Activated T-cell treated with anti-CD3 and anti-CD28 coated beads for 24 hours (primary cell): ENCODE measurements at regions not wholly inside any gene's neighbourhood (a gene's known extent, or its start where the extent isn't known, plus 50 kb on each side); places are given as distances from the start of the nearest gene placed in this dataset.

Experiments
- DNase-seq: peaks from one replicate; pipeline ENCODE4 v3.0.0-alpha.2; 2020; ENCODE audit warnings: low read depth

DNA sequence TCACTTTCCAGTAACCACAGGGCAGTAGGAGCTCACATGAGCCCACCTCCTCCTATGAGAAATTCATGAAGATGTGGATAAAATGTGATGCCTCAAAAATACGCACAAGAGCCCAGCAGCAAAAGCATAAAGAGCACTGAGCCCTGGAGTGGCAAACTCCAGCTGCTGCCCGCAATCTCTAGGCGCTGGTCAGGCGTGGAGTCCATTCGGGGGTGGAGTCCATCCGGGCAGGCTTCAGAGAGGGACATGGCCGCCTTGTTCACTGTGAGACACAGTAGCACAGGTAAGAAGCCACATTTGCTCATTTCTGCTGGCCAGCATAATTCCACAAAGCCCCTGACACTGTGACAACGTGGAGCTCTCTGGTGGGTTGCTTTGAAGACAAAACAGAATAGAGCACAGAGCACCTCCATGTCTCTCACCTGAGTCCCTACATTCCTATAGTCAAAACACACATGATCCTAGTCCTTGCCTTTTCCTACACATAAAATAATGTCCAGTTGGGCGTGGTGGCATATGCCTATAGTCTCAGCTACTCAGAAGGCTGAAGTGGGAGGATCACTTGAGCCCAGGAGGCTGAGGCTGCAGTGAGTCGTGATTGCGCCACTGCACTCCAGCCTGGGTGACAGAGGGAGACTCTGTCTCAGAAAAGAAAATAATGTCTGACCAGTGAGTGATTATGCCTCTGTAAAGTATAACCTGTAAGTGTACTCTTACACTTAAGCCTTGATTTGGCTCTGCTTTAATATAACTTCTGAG is 365.2 kb downstream of the GADD45G start:
- no peak for DNase-seq

DNA sequence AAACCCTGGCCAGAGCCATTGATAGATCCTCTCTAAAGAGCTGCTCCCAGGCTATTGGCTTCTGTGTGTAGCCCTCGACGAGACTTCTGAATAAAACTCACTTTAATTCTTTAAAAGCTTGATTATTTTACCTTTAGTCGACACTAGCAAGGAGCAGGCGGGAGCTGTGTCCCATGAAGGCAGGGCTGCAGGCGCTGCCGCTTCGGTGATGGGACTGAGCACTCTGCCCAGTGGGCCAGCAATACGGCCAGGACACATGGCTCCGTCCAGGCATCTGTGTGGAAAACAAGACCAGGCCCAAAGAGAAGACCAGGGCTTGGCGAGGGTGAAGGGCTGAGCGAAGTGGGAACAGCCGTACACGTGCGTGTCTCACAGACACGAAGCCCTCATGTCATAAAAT is 365.9 kb downstream of the GADD45G start:
- no peak for DNase-seq

DNA sequence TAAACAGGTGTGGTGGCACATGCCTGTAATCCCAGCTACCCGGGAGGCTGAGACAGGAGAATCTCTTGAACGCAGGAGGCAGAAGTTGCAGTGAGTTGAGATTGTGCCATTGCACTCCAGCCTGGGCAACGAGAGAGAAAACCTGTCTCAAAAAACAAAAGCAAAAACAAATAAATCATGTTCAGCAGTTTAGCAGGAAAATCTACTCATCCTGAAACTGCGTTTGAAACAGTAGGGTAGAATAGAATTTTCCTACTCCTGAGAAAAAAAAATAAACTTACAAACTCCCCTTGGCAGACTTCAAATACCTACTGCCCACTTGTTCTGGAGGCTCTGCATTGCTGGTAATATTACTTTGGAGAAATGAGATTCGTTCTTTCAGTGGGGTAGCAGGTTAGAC is 367.7 kb downstream of the GADD45G start:
- DNase-seq: no peak

DNA sequence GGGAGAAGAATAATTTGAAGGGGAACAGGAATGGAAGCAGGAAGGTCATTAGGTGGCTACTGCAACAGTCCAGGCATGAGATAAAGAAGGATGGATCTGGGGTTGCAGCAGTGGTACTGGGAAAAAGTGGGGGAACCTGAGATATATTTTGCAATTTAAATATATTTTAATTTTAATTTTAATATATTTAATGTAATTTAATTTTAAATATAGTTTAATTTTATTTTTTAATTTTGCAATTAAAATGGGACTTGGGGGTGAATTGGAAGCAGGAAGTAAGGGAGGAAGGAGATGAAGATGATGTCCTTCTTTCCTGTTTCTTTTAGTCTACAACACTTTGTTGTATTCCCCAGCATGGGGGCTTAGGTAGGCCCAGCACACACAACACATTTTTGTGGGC is 369.8 kb downstream of the GADD45G start:
- no peak for DNase-seq

DNA sequence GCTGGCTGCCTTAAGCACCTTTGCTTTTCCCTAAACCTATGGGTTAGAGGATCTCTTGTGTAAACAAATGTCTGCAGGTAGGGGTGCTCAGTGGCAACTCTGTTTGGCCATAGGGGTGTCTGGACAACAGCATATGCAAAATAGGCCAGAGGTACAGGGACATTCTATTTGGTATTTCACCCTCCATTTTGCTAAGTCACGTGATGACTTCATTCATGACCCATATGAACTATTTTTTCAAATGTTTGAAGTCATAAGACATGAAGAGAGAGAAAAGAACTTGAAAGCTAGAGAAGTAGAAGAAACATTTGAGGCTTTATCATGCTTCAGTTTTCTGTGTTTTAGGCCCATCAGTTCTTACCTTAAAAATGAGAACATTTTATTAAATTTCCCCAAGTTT is 370.2 kb downstream of the GADD45G start:
- DNase-seq: no peak

DNA sequence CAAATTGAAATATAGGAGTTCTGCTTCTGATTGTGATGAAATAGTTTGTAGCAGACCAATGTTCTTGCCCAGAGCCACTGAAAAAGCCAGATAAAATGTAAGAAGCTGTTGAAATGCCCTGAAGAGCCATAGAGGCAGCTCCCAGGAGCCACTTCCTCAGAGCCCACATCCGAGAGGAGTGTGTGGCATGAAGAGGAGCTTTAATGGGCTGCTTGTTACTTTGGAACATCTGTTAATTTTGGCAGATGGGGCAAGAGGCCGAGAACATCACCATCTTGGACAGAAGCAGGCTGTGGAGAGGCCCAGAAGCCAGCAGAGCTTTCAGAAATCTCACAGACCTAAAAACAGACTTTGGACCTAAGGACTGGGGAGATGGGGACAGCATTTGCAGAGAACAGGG is 370.8 kb downstream of the GADD45G start:
- no peak for DNase-seq

DNA sequence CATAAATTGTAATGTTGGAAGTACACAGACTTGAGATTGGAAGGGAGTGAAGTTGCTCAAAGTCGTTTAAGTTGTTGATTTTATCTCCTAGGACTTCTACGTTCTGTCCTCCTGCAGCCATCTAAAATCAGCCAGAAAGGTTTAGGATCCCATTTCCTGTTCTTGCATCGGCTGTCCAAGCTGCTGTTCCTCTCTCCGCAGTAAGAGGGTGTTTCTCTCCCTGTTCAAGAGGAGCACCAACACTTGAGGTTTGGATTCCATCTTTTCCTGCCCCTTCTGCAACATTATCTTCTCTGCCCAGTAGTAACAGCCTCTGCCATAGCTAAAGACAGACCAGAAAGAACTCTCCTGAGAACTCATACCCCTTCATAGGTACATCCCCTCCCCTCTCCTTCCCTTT is 373.4 kb downstream of the GADD45G start:
- no peak for DNase-seq

DNA sequence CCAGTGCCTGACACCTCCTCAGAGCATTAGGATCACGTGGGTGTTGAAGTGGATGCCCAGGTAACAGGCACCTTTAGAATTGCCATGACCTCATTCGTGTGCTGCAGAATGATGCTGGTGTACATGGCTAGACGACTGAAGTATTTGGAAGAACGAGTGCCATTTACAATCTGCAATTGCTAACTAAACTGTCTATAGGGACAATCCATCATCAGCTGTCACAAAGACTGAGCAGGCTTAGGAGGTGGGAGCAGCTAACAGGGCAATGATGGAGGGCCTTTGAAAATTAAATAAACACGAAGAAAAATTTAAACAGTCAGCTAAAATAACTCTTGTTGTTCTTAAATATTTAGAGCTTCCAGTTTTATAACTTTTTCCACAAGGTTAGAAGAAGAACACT is 375.8 kb downstream of the GADD45G start:
- DNase-seq: no peak

DNA sequence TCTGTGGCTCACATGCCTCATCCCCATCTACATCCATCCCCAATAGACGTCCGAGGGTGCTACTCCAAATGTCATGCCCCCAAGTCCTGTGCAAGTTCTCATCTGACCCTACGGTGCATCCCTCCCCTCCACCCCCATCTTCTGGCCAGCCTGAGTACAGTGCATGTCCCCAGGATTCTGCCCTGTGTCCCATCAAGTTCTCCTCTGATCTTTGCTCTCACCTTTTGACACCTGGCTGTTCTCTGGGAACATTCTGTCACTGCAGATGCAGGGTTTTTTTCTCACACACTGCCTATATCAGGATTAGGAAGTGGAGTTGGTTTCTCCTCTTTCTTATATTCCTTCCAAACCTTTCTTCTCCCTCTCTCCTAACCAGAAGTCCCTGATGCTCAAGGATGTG is 377.2 kb downstream of the GADD45G start:
- DNase-seq: no peak

DNA sequence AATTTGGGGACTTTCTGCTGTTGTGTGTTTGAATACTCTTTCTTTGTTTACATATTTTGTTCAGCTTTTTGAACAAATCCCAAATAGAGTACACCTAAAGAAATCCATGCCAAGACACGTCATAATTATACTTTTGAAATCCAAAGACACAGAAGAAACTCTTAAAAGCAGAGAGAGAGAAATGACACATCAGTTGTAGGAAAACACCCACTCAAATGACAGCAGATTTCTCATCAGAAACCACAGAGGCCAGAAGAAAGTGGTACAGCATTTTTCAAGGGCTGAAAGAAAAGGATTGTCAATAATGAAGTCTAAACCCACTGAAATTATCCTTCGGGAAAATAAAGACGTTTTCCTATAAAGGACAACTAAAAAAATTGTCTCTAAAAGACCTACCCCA is 378.6 kb downstream of the GADD45G start:
- DNase-seq: no peak

DNA sequence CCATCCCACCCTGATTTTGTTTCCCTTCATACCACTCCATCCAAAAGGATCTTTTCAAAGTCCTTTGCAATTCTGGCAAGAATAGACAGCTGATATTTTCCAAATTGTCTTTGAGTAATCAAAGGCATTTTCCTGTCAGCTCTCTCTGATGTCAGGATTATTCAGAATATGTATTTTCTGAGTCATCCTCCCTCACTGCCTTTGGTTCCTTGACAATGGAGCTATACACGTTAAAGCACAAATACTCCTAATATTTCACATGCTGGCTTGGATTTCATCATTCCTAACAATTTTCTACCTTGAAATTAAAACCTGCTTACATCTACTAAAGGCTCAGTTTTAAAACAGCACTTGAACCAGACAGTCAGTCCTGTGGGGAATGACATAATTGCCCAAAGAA is 379.4 kb downstream of the GADD45G start:
- DNase-seq: no peak

DNA sequence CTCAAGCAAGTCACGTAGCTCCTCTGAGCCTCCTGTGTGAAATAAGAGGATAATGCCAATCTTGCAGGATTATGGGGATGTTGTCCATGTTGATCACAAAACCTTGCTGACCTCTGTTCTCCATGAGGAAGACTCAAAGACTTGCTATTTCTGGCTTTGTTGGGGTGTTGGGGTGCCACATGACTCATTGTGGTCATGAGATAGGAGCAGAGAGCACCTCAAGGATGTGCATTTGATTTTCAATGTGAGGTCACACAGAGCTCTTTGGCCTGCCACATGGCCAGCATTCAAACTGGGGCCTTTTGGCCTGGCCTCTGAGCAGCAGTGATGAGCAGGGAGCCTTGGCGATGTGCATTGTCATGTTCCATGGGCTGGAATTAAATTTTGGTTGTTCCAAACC is 380.3 kb downstream of the GADD45G start:
- DNase-seq: no peak

DNA sequence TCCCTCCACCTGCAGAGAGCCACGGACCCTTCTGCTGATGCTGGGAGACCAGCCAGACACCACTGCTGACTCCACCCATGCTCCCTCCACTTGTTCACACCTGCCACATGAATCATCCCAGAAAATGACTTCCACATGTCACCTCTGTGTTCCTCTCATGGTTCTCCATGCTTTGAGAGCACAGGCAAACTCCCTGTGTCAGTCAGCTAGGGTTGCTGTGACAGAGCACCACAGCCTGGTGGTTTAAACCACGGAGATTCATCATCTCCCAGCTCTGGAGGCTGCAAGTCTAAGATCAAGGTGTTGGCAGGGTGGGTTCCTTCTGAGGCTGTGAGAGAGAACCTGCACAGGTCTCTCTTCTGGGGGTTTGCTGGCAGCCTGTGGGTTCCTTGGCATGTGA is 381.4 kb downstream of the GADD45G start:
- peak; percentile 14 for DNase-seq

DNA sequence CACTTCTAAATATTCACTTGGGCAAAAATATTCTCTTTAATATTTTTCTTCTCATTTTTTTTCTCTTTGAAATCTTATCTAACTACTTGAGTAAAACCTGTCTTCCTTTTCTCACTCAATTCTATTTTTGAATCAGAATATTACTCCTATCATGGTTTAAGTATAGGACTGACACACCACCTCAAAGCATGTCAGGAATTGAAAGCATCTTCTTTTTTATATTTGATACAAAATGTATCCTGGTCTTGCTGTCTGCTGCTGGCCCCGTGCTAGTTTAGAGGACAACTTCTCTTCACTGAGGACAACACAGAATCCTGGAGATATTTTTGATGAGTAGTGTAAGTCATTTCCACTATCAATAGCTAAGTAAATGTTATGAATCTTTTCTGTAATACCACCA is 383.6 kb downstream of the GADD45G start:
- DNase-seq: no peak

DNA sequence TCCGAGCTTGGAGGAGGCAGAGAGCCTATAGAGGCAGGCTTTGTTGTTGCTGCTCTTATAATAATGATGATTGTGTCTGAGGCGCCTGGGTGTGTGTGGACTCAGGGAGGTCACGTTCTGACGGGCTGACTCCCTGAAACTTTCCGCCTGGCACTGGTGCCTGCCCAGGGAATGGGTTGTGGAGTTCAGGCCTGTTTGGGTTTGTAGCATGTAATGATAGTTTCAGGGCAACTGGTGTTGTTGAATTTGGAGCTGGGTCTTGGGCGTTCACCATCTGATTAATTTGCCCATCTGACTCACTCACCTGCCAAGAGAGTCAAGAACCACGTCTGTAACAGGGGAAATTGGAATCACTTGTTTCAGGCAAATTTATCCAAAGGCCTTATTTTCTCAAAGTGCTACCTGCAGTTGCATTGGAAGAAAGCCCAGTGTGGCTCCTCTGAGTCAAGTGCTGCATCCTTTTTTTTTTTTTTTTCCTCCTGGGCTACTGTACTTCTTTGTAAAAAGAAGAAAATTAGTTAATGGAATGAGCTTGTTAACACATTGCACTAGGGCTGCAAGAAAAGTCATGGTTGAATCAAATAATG is 386.5 kb downstream of the GADD45G start:
- no peak for DNase-seq

DNA sequence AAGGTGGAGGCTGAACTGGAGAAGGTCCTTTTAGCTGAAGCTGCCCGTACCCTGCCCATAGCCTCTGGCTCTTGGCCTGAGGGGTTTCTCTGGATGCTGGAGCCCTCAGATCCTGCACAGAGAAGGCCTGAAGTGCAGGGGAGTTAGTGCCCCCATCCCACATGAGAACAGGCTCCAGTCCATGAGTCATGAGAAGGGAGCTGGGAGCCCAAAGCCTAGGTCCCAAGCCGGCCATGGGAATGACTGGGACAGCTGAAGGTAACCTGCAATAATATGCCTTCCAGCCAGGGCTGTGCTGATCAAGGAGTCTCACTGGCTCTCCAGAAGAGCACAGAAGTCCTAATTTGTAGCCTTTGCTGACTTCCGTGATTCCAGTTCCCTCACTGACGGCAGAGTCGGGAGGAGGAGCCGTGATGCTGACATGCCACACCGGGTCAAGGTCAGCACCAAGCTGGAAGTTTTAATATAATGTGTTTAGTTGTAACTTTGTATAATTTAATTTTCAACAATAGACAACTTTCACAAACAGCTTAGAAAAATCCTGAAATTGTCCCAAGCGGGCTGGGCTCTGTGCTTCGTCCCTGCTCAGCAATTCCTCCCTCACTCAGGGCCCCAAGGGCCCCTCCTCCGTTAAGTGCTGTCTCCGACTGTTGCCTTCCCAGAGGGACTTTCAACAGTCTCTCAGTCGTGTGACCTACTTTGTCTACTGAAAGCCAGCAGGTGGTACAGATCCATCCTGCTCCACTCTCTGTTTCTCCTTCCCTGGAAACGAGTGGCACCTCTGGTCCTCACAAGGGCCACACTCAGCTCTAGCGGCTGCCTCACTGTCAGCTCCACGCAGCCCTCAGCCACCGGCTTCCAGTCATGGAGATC is 387.8 kb downstream of the GADD45G start:
- no peak for DNase-seq

DNA sequence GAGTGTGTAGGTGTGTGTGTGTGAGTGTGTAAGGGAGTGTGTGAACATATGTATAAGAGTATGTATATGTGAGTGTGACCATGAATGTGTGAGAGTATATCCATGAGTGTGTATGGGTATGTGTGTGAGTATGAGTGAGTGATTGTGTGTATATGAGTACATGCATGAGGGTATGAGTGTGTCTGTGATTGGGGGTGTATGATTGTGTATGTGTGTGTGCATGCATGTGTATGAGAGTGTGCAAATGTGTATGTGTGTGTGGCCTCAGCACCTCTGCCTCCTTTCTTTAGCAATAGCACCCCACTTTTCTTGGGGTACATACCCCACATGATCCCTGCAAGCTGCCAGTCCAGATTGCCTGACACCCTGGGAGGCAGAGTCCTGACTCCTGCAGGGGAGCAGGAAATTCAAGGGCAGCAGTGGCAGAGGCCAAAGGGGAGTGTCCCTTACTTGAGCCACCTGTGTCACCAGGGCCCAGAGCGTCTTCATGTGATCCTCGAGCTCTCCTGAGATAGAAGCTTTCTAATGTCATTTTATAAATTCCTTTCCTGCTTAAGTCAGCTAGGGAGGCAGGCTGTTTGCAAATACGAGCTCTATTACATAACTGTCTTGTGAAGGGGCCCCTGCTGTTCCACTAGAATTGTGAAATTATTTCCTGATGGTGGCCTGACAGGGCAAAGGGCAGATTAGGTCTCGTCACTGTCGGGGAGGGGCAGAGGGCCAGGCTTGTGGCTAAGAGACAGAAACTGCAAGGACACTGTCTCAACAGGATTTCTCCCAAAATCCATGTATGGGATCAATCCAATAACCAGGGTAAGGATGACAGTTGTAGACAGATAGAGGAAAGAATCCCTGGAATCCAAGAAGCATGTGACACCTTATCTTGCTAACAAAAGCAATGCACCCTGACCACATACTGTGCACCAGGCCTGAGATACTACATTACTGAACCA is 389.1 kb downstream of the GADD45G start:
- DNase-seq: no peak

DNA sequence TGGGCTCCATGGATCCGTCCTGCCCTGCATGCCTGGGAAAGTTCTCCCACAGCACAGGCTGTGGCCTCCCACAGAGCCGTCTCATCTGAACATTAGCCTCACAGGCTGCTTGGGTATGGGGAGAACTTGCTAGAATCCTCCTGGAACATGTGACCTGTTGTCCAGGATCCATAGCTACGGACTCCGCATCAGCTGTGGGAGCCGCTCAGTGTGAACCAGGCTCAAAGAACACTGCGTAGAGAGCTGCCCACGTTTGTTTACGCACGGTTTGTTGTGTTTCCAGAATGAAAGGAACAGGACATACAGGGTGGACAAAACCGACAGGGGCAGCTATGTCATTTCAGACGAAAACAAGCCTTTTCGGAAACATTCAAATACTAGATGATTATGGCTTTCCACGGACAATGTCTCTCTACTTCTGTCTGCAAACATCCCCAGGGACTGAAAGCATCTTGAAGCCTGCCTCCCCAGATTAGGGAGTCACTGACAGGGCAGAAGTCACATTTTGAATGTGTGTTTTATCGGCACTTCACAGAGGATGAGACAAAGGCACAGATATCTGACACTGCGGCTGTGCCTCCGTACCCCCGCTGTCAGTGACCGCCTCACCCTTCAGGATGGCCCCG is 390.3 kb downstream of the GADD45G start:
- DNase-seq: no peak

DNA sequence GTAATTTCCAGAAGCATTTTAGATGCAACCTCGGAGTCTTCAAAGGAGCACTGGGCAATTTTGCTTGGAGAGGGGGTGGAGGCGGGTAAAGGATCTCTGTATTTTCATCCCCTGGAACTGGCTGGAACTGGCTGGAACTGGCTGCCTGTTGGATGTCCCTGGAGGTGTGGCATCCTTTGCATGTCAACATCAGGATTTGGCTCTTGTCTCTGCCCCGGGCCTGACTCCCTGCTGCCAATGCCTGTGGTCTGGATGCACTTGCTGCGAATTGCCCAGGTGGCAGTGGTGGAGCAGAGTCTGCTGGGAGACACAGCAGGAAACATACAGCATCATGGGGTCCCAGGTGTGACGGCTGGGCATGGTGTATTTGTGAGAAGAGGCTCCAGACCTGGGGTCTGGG is 391.3 kb downstream of the GADD45G start:
- no peak for DNase-seq

DNA sequence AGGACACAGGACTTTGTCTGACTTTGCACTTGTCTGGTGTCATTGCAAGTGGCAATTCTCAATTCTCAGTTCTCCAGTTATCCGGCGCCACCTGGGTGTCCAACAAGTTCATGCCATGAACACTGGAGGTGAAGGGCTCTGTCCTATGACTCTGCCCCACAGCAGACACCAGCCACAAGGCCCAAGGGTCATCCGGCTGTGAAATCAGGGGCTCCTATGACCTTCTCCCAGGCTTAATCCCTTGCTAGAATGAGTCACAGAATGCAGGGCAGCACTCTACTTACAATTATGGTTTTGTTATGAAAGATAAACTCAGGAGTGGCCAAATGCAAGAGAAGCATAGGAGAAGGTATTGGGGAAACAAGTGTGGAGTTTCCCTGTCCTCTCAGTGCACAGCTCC is 392.0 kb downstream of the GADD45G start:
- no peak for DNase-seq

DNA sequence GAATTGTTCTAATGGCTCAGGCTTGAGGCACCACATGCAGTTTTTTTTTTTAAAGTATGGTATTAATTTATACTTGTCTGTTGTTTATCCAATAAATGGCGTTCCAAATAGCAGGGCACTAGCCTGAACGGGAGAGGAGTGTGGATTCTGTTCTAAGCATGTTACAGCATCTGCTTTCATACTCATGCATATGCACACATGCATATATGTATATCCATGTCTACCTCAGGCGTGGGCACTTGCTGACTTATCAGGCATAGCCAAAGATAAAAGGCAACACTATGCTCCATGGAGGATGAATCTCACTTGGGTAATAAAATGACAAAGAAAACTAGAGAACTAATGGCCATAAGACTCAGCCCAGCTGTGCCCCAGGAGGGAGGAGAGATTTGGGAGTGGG is 393.8 kb downstream of the GADD45G start:
- no peak for DNase-seq

DNA sequence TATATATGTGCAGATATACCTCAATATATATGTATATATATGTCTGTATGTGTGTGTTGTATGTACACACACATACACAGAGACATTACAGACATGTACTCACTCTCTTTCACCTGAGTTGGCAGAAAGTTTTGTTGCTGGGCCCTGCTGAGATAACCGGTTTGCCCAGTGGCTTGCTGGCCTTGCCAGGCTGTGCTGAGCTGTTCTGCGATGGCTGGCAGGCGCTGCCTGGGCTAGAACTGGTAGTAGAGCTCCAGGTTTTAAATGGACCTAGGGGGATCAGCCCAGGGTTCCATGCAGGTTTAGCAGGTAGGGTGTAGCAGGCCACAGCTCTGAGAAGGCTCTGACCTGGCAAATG is 394.3 kb downstream of the GADD45G start:
- DNase-seq: no peak
